Left lobe of liver (tissue), 2 donors: ENCODE measurements at regions not wholly inside any gene's neighbourhood (a gene's known extent, or its start where the extent isn't known, plus 50 kb on each side); places are given as distances from the start of the nearest gene placed in this dataset.
"Not testable (repeated sequence)": the region's sequence is repeated elsewhere in the genome, so short reads cannot be mapped to it uniquely, and the experiment has no call there.

Experiments used
- ATAC-seq: fragments of 200-7000 bp; cut with Tn5 transposase; one replicate; pipeline ENCODE4 v1.9.1; 2020; ENCODE audit warnings: mild to moderate bottlenecking, moderate library complexity
- DNase-seq: peaks from one replicate; pipeline ENCODE4 v3.0.0-alpha.2; 2020; ENCODE audit warnings: low spot score
- donor health status: DM: no; HTN: no; CAD: no; lungs with moderate emphysema.
- donor health status: DM: no; HTN: yes; CAD: no.

DNA sequence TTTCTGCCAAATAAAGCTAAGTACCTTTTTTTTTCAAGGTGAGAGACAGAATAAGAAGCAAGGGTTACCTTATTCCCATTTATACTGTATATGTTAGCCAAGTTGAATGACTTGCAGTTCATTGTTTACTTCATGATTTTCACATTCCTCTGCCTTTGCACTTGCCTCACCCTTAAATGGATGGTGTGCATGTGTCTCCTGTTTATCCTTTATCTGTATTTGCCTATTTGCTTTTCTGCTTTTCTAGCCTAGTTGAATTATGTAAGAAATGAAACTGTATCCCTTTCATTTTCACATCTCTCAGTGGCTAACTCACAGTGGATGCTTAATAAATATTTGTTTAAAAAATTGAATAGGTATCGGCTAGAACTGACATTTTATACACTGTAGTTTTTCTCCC, 200.8 kb upstream of the ST8SIA4 start:
- DNase-seq (no peak), ATAC-seq (no peak)

- ATAC-seq (no peak), DNase-seq (no peak)
These were observed 199.4 kb upstream of the ST8SIA4 start for GRCh38 chr5:101102506-101102905.

- no peak for DNase-seq
- no peak for ATAC-seq
These were observed 188.8 kb upstream of the ST8SIA4 start for GRCh38 chr5:101091902-101092301.

- ATAC-seq: no peak
- no peak for DNase-seq
These were observed 181.3 kb upstream of the ST8SIA4 start for GRCh38 chr5:101084353-101084752.

DNA sequence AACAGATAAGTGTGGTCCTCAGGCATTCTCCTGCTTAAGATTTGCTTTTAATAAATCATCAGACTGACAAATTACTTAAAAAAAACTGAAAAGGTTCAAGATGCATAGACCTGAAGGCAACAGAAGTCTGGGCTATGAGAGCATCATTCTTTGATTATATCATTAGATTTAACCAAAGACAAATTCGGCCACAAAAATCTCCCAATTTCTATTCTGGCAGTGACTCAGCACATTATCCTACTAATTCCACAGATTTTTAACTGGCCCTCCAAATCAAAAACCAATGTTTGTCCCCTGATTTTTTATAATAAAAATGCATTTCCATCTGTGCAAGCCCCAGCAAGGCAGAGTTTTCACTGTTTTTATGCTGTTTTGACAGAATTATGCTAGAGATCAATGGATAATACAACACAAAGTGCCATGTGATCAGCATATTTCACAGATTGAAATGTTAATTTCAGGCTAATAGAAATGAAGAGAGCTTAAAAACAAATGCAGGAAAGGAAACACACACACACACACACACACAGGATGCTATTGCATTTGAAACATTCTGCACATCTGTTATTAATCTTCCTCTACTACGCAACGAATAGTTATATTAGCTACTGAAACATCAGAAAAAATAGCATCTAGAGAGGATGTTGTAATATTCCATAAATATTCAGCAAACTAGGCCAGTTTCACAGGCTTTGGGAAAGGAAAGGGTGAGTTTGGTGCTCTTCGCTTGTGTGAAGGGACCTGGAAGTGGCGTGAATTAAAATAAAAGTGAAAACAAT, 177.6 kb upstream of the ST8SIA4 start:
- no peak for DNase-seq
- ATAC-seq: no peak

DNA sequence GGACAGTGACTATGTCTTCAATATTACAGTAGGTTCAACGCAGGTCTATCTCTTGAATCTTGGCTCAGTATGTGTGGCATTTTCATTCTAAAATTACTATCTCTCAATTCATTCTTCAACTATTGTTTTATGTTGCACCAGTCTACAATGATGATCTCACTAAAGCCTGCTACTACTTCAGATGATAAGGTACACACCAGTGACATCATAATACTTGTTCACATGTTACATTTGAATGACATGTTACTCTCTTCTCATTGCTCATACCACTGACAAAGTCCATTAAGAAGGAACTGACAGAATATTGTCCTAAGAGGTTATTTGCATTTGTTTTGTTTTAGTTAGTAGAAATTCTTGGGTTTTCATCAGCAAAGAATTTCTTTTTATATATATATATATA, 165.2 kb upstream of the ST8SIA4 start:
- ATAC-seq (no peak), DNase-seq (no peak)

DNA sequence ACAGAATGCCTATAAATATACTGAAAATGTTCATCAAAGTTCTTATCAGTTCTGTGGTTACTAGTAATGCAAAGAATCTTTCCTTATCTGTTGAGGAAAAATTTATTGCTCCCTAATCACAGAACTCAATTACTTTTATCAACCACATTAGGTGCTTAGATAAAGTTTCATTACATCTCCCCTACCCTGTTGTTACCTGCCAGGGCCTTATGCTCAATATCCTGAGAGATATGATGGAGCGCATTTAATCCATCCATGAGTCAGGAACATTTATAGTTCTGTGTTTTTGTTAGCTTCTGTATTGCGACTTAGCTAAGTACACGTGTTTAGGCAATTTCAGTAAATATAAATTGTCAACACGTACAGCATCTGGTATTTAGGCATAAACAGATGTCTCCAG, 164.3 kb upstream of the ST8SIA4 start:
- no peak for ATAC-seq
- no peak for DNase-seq

- DNase-seq (no peak), ATAC-seq (no peak)
These were observed 159.8 kb upstream of the ST8SIA4 start for GRCh38 chr5:101062902-101063301.

GRCh38 chr5:101047181-101047580, 144.1 kb upstream of the ST8SIA4 start:
- ATAC-seq: no peak

GRCh38 chr5:101045689-101046088, 142.6 kb upstream of the ST8SIA4 start:
- ATAC-seq (no peak), DNase-seq (no peak)

More at GRCh38 chr5:101047181-101047580, 144.1 kb upstream of the ST8SIA4 start:
- no peak for DNase-seq

DNA sequence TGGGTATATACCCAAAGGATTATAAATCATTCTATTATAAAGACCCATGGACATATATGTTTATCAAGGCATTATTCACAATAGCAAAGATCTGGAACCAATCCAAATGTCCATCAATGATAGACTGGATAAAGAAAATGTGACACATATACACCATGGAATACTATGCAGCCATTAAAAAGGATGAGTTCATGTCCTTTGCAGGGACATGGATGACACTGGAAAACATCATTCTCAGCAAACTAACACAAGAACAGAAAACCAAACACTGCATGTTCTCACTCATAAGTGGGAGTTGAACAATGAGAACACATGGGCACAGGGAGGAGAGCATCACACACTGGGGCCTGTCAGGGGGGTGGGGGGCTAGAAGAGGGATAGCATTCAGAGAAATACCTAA, 136.9 kb upstream of the ST8SIA4 start:
- ATAC-seq, DNase-seq: not testable (repeated sequence)

- DNase-seq (no peak), ATAC-seq (no peak)
These were observed 133.7 kb upstream of the ST8SIA4 start for GRCh38 chr5:101036778-101037177.

DNA sequence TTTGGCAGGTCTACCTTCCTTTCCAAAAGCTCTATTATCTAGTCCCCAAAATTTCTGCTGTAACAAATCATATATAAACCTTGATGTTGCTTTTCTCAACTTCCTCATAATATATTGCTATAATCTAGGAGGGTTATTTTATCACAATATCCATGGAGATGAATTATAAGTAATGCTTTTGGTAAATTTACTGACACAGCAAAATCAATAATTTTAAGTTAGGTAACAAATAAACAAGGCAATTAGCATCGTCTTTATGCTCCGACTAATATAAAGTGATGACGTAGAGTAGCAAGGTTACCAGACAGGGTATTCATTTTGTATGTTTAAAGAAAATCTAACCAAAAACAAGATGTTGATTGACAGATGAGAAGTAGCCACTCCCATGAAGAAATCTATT, 132.3 kb upstream of the ST8SIA4 start:
- no peak for ATAC-seq

DNA sequence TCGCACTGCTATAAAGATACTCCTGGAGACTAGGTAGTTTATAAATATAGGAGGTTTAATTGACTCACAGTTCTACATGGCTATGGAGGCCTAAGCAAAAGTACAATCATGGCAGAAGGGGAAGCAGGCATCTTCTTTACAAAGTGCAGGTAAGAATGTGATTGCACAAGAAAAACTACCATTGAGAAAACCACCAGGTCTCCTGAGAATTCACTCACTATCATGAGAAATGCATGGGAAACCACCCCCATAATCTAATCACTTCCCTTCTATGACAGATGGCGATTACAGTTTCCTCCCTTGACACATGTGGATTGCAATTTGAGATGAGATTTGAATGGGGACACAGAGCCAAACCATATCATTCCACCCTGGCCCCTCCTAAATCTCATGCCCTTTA, 121.2 kb upstream of the ST8SIA4 start:
- ATAC-seq (no peak), DNase-seq (no peak)

More for the DNA sequence above, 132.3 kb upstream of the ST8SIA4 start:
- DNase-seq: no peak

- DNase-seq: no peak
- ATAC-seq: no peak
These were observed 115.2 kb upstream of the ST8SIA4 start for GRCh38 chr5:101018299-101018698.

- ATAC-seq (no peak), DNase-seq (no peak)
These were observed 109.8 kb upstream of the ST8SIA4 start for GRCh38 chr5:101012880-101013279.

DNA sequence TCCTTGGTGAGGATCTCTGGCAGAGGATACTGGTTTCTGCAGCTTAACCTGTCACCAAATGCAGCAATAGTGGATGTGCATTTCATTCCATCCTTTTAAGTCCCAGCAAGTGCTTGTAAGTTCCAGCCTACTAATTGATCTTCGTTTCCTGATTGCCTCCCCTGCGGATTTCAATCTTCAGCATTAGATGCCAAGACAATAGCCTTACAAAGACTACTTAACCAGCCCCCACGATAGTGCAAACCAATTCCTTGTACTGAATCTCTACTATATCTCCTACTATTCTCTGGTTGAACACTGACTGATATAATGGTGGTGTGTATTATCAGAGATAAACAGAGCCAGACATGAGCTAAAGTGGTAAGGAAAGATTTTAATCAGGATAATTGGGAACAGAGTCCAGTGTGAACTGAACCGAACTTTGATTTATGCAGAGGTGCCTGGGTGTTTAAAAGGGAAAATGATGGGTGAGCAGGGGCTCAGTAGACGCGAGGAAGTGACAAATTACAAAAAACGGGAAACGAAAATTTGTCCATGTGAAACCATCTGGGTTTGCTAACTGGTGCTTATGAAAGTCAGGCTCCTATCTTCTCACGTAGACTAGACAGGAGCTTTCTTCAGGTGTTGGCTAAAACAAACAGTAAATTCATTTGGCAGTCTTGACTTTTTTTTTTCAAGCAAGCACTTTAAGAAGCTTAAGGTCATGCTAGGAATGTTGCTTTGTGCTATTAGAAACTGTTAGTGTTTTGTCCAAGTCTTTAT, 106.9 kb upstream of the ST8SIA4 start:
- no peak for DNase-seq
- ATAC-seq: no peak

DNA sequence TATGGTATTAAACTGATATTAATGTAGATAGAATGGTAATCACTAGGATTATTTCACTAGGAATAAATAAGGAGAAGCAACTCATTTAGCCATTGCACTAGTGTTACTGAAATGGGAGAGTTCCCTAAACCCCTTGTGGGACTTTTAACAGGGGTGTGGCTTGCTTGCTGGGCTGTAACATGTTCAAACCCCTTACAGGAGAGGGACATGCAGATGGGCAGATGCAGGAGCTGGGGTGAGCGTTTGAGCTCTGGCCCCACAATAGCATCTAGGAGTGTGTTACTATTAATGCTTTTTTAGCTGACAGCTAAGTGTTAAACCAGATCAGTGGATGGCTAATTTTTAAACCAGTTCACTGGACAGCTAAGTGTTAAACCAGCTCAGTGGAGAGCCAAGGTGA, 89.3 kb upstream of the ST8SIA4 start:
- ATAC-seq (no peak), DNase-seq (no peak)

- ATAC-seq, DNase-seq: not testable (repeated sequence)
These were observed 80.5 kb upstream of the ST8SIA4 start for GRCh38 chr5:100983601-100984000.

GRCh38 chr5:100974082-100974481, 71.0 kb upstream of the ST8SIA4 start:
- no peak for DNase-seq
- no peak for ATAC-seq

- DNase-seq: no peak
- ATAC-seq: no peak
These were observed 67.7 kb upstream of the ST8SIA4 start for GRCh38 chr5:100970646-100971255.

DNA sequence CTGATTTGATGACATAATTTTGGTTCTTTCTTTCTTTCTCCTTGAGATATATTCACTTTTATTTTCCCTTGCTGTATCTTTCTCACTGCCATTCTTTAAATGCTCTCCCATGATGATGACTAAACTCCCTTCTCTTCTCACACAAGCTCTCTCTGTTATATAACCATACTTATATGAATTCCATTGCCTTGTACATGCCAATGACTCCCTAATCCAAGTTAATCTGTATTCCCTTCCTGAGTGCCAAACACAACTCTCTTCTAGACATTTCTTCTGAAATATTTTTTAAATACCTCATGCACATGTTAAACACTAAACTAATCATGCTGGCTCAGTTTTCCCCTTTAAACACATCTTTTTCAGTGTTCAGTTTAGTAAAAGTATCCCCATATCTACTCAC, 62.2 kb upstream of the ST8SIA4 start:
- ATAC-seq (no peak), DNase-seq (no peak)
